Prostate gland (tissue), 2 donors: ENCODE measurements at regions not wholly inside any gene's neighbourhood (a gene's known extent, or its start where the extent isn't known, plus 50 kb on each side); places are given as distances from the start of the nearest gene placed in this dataset.

Experiments
- CTCF ChIP-seq, 4 experiments: fragments of 200-600 bp in 2 of 4; fragments of 450-650 bp in 2 of 4; sonication (generic) in 2 of 4; IDR thresholded peaks; 1 replicate in 3 of 4; 2 replicates in 1 of 4; pipeline ENCODE4 v1.5.1; 2016 to 2019; ENCODE audit warnings: antibody characterized with exemption in 4 of 4, mild to moderate bottlenecking in 2 of 4, moderate library complexity in 2 of 4
- POLR2A ChIP-seq: fragments of 450-650 bp; IDR thresholded peaks from one replicate; pipeline ENCODE4 v1.6.1; 2016; ENCODE audit warnings: antibody characterized with exemption, mild to moderate bottlenecking

GRCh38 chr6:24056567-24056966 is 69.4 kb upstream of the NRSN1 start:
- TF ChIP-seq POLR2A = no peak
- no peak for TF ChIP-seq CTCF (IDR thresholded peaks at IDR 0.05)
